ENCODE measurements at regions not wholly inside any gene's neighbourhood (a gene's known extent, or its start where the extent isn't known, plus 50 kb on each side); places are given as distances from the start of the nearest gene placed in this dataset.

DNA sequence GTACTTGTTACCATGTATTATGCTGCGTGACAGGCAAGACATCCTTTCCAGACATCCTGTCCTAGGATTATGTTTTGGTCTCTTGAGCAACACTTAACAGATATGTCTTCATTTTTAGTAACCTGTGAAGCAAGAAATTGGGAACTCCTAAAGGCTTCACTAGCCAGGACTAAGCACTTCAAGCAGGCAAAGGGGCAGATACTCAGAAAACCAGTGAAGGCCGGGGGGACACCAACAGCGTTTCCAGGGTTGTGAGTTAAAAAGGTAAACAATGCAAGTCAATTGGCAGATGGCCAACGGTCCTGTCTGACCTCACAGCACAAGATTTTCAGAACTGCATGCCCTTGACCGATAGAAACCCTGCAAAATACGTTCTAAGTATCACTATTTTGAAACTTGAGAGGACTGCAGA is 77.6 kb upstream of the SFMBT2 start (continued):
- peak; percentile 14 for TF ChIP-seq TBL1XR1 (IDR thresholded peaks at IDR 0.05; ENCODE audit: borderline replicate concordance, low read length, partially characterized antibody)
- TF ChIP-seq RXRB (CRISPR knock-in tag; IDR thresholded peaks at IDR 0.05; ENCODE audit: borderline replicate concordance): peak; percentile 41; the same call in 1 of the 2 replicates
- TF ChIP-seq RBM22 (optimal IDR thresholded peaks at IDR 0.05; ENCODE audit: low read length): no peak
- TF ChIP-seq RARA (CRISPR knock-in tag; IDR thresholded peaks at IDR 0.05): peak; percentile 40; the same call in 1 of the 2 replicates
- TF ChIP-seq GTF3A (CRISPR knock-in tag; conservative IDR thresholded peaks at IDR 0.05): no peak
- 0 out of 2 replicates have a peak, but pooled peaks have one; percentile 7 for TF ChIP-seq FOXA3 (CRISPR knock-in tag; IDR thresholded peaks at IDR 0.05)
- TF ChIP-seq FOXC1 (CRISPR knock-in tag; IDR thresholded peaks at IDR 0.05; ENCODE audit: borderline replicate concordance): no peak
- no peak for TF ChIP-seq HOXA3 (CRISPR knock-in tag; IDR thresholded peaks at IDR 0.05)
- no peak for TF ChIP-seq SETDB1 (CRISPR knock-in tag; IDR thresholded peaks at IDR 0.05; ENCODE audit: borderline replicate concordance)
- TF ChIP-seq, protein P1, sequence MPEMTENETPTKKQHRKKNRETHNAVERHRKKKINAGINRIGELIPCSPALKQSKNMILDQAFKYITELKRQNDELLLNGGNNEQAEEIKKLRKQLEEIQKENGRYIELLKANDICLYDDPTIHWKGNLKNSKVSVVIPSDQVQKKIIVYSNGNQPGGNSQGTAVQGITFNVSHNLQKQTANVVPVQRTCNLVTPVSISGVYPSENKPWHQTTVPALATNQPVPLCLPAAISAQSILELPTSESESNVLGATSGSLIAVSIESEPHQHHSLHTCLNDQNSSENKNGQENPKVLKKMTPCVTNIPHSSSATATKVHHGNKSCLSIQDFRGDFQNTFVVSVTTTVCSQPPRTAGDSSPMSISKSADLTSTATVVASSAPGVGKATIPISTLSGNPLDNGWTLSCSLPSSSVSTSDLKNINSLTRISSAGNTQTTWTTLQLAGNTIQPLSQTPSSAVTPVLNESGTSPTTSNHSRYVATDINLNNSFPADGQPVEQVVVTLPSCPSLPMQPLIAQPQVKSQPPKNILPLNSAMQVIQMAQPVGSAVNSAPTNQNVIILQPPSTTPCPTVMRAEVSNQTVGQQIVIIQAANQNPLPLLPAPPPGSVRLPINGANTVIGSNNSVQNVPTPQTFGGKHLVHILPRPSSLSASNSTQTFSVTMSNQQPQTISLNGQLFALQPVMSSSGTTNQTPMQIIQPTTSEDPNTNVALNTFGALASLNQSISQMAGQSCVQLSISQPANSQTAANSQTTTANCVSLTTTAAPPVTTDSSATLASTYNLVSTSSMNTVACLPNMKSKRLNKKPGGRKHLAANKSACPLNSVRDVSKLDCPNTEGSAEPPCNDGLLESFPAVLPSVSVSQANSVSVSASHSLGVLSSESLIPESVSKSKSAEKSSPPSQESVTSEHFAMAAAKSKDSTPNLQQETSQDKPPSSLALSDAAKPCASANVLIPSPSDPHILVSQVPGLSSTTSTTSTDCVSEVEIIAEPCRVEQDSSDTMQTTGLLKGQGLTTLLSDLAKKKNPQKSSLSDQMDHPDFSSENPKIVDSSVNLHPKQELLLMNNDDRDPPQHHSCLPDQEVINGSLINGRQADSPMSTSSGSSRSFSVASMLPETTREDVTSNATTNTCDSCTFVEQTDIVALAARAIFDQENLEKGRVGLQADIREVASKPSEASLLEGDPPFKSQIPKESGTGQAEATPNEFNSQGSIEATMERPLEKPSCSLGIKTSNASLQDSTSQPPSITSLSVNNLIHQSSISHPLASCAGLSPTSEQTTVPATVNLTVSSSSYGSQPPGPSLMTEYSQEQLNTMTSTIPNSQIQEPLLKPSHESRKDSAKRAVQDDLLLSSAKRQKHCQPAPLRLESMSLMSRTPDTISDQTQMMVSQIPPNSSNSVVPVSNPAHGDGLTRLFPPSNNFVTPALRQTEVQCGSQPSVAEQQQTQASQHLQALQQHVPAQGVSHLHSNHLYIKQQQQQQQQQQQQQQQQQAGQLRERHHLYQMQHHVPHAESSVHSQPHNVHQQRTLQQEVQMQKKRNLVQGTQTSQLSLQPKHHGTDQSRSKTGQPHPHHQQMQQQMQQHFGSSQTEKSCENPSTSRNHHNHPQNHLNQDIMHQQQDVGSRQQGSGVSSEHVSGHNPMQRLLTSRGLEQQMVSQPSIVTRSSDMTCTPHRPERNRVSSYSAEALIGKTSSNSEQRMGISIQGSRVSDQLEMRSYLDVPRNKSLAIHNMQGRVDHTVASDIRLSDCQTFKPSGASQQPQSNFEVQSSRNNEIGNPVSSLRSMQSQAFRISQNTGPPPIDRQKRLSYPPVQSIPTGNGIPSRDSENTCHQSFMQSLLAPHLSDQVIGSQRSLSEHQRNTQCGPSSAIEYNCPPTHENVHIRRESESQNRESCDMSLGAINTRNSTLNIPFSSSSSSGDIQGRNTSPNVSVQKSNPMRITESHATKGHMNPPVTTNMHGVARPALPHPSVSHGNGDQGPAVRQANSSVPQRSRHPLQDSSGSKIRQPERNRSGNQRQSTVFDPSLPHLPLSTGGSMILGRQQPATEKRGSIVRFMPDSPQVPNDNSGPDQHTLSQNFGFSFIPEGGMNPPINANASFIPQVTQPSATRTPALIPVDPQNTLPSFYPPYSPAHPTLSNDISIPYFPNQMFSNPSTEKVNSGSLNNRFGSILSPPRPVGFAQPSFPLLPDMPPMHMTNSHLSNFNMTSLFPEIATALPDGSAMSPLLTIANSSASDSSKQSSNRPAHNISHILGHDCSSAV (CRISPR knock-in tag; IDR thresholded peaks at IDR 0.05; ENCODE audit: borderline replicate concordance): no peak
- no peak for TF ChIP-seq SIX4 (CRISPR knock-in tag; IDR thresholded peaks at IDR 0.05)
- no peak for TF ChIP-seq TOE1 (CRISPR knock-in tag; IDR thresholded peaks at IDR 0.05)
- no peak for TF ChIP-seq DZIP1 (CRISPR knock-in tag; IDR thresholded peaks at IDR 0.05)

Measured in HepG2 (cell line).